ENCODE measurements at regions not wholly inside any gene's neighbourhood (a gene's known extent, or its start where the extent isn't known, plus 50 kb on each side); places are given as distances from the start of the nearest gene placed in this dataset.

- no peak for DNase-seq (ENCODE audit: extremely low spot score in 2 of 2)
- no peak for TF ChIP-seq CTCF (IDR thresholded peaks at IDR 0.05)
- TF ChIP-seq POLR2AphosphoS5 (IDR thresholded peaks at IDR 0.05; ENCODE audit: insufficient read depth in 1 of 2, low read depth in 1 of 2) = no peak
- TF ChIP-seq POLR2A (IDR thresholded peaks at IDR 0.05) = no peak
- Histone ChIP-seq H3K9me3 (no peaks in the 10 kb centered on the region), H3K4me3 (no peak overlapping the region), H3K27ac (no peak overlapping the region), H3K27me3 (no peaks in the 10 kb centered on the region), H3K4me1 (no peaks in the 10 kb centered on the region), H3K36me3 (no peaks in the 10 kb centered on the region)
- intact Hi-C loops (cut with DNase I) = no loop called here
These were observed 694.5 kb upstream of the BCHE start for GRCh38 chr3:166531730-166532129.

- intact Hi-C loops (cut with DNase I) = no loop called here
- no peak for DNase-seq (ENCODE audit: extremely low spot score in 2 of 2)
- no peaks in the 10 kb centered on the region for H3K4me1 ChIP-seq
- H3K9me3 ChIP-seq = no peaks in the 10 kb centered on the region
- no peaks in the 10 kb centered on the region for H3K27me3 ChIP-seq
- no peak overlapping the region for H3K4me3 ChIP-seq
- H3K27ac ChIP-seq = no peak overlapping the region
- TF ChIP-seq POLR2A (IDR thresholded peaks at IDR 0.05) = no peak
- no peak for TF ChIP-seq CTCF (IDR thresholded peaks at IDR 0.05)
- TF ChIP-seq POLR2AphosphoS5 (IDR thresholded peaks at IDR 0.05; ENCODE audit: insufficient read depth in 1 of 2, low read depth in 1 of 2) = no peak
- no peaks in the 10 kb centered on the region for H3K36me3 ChIP-seq
These were observed 690.1 kb upstream of the BCHE start for GRCh38 chr3:166527325-166527724.

- no peak overlapping the region for H3K4me3 ChIP-seq
- H3K9me3 ChIP-seq = no peaks in the 10 kb centered on the region
- no peak for DNase-seq (ENCODE audit: extremely low spot score in 2 of 2)
- H3K27ac ChIP-seq = no peak overlapping the region
- intact Hi-C loops (cut with DNase I) = no loop called here
- H3K27me3 ChIP-seq = no peaks in the 10 kb centered on the region
- H3K36me3 ChIP-seq = no peaks in the 10 kb centered on the region
- no peak for TF ChIP-seq POLR2A (IDR thresholded peaks at IDR 0.05)
- no peak for TF ChIP-seq POLR2AphosphoS5 (IDR thresholded peaks at IDR 0.05; ENCODE audit: insufficient read depth in 1 of 2, low read depth in 1 of 2)
- no peak for TF ChIP-seq CTCF (IDR thresholded peaks at IDR 0.05)
- no peaks in the 10 kb centered on the region for H3K4me1 ChIP-seq
These were observed 689.7 kb upstream of the BCHE start for GRCh38 chr3:166526881-166527280.

- Histone ChIP-seq H3K36me3 (no peaks in the 10 kb centered on the region), H3K27ac (no peak overlapping the region), H3K4me3 (no peak overlapping the region), H3K27me3 (no peaks in the 10 kb centered on the region), H3K9me3 (no peaks in the 10 kb centered on the region), H3K4me1 (no peaks in the 10 kb centered on the region)
- intact Hi-C loops (cut with DNase I) = no loop called here
- no peak for DNase-seq (ENCODE audit: extremely low spot score in 2 of 2)
- no peak for TF ChIP-seq POLR2AphosphoS5 (IDR thresholded peaks at IDR 0.05; ENCODE audit: insufficient read depth in 1 of 2, low read depth in 1 of 2)
- no peak for TF ChIP-seq POLR2A (IDR thresholded peaks at IDR 0.05)
- TF ChIP-seq CTCF (IDR thresholded peaks at IDR 0.05) = no peak
These were observed 684.8 kb upstream of the BCHE start for GRCh38 chr3:166522017-166522416.

GRCh38 chr3:166519443-166519842 lies 682.2 kb upstream of the BCHE start:
- H3K27me3 ChIP-seq = no peaks in the 10 kb centered on the region
- H3K4me1 ChIP-seq = no peaks in the 10 kb centered on the region
- TF ChIP-seq POLR2AphosphoS5 (IDR thresholded peaks at IDR 0.05; ENCODE audit: insufficient read depth in 1 of 2, low read depth in 1 of 2) = no peak
- no peak for TF ChIP-seq CTCF (IDR thresholded peaks at IDR 0.05)
- no peak for TF ChIP-seq POLR2A (IDR thresholded peaks at IDR 0.05)
- intact Hi-C loops (cut with DNase I) = no loop called here
- DNase-seq (ENCODE audit: extremely low spot score in 2 of 2) = no peak
- H3K36me3 ChIP-seq = no peaks in the 10 kb centered on the region
- no peak overlapping the region for H3K4me3 ChIP-seq
- no peak overlapping the region for H3K27ac ChIP-seq
- H3K9me3 ChIP-seq = no peaks in the 10 kb centered on the region

Data from vagina (tissue), 2 donors.